Amniotic stem cell (primary cell): ENCODE measurements at regions not wholly inside any gene's neighbourhood (a gene's known extent, or its start where the extent isn't known, plus 50 kb on each side); places are given as distances from the start of the nearest gene placed in this dataset.

Source experiments
- DNase-seq: peaks from one replicate; lab custom pipeline; 2025; lab: John Stamatoyannopoulos, UW

DNA sequence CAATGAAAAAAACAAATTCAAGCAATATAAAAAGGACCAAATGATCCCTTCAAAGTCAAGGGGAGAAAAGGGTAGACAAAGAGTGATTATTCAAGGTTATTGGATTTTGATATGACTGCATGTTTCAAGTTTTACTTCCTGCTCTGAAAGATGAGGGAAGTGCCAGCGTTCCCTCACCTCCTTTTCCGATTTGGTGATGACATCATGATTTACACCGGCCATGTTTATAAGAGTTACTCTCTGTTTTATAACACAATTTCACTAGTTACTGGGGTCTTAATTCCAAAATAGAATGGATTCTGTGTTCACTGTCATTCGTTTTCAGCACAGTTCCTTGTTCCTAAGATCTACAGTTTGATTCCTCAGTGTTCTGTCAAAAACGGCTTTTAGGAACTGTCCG lies 60.5 kb upstream of the CPXM2 start:
- no peak for DNase-seq

GRCh38 chr10:123948030-123948823 lies 56.6 kb upstream of the CPXM2 start:
- no peak for DNase-seq

DNA sequence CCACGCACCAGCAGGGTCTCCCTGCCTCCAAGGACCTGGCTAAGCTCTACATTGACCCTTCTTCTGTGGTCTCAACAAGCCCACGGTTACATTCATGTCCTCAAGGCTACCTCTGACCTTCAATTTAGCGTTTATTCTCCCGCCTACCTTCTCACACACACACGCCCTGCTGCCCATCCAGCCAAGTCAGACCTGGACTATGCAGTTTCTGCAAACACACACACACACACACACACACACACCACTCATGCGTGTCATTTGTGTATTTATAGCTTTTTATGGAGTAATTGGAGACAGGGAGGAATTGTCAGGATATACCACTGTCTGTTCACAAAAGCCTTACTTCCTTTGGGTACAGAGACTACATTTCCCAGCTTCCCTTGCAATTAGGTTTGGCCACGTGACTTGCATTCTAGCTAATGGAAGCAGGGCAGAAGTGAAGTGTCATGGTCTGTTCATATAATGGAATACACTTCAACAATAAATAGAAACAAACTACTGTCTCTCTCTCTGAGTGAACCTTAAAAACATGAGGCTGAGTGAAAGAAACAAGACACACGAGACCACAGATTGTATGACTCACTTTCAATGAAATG lies 53.8 kb upstream of the CPXM2 start:
- DNase-seq = peak; percentile 9

DNA sequence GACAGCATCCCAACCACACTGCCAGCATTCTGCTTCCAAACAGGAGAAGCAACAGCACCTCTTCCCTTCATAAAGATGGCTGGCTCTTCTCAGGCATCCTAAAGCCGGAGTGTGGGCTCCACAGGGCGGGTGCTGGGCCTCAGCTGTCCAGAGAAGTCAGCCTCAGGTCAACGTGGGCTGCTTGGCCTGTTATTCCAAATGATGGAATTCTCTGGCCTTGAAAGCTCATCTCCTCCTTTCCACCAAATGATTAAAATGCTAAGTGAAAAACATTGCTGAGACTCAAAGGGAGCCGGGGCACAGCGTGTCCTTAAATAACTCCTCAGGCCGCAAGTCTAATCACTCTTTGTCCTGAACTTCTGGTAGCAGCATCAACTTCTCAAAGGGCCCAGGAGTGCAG lies 53.1 kb upstream of the CPXM2 start:
- DNase-seq = no peak

GRCh38 chr10:123943307-123943706 lies 51.7 kb upstream of the CPXM2 start:
- no peak for DNase-seq

- no peak for DNase-seq
These were observed 50.7 kb upstream of the CPXM2 start for GRCh38 chr10:123942114-123942861.
